Esophagus squamous epithelium (tissue), 5 donors: ENCODE measurements at regions not wholly inside any gene's neighbourhood (a gene's known extent, or its start where the extent isn't known, plus 50 kb on each side); places are given as distances from the start of the nearest gene placed in this dataset.

ENCODE experiments used
- DNase-seq: peaks from one replicate; lab custom pipeline; 2025; lab: John Stamatoyannopoulos, UW
- H3K27ac ChIP-seq, 4 donors: fragments of 200-600 bp; sonication (generic); one replicate each; pipeline ENCODE4 v1.5.1; 2016 to 2019; ENCODE audit warnings: mild to moderate bottlenecking in 1 of 4
- H3K27me3 ChIP-seq, 4 donors: fragments of 200-600 bp; sonication (generic); 1 replicate in 3 of 4; 2 replicates in 1 of 4; pipeline versions ENCODE4 v1.5.1 to v1.6.0; 2017 to 2021; ENCODE audit warnings: antibody characterized with exemption in 1 of 4
- H3K36me3 ChIP-seq, 3 donors: fragments of 200-600 bp; sonication (generic); one replicate each; pipeline ENCODE4 v1.5.1; 2016 to 2019
- H3K4me1 ChIP-seq, 3 donors: fragments of 200-600 bp; sonication (generic); one replicate each; pipeline ENCODE4 v1.5.1; 2017 to 2019
- H3K4me3 ChIP-seq, 4 donors: fragments of 200-600 bp; sonication (generic); 1 replicate in 3 of 4; 2 replicates in 1 of 4; pipeline ENCODE4 v1.5.1; 2016 to 2019; ENCODE audit warnings: mild to moderate bottlenecking in 2 of 4, moderate library complexity in 1 of 4
- H3K9me3 ChIP-seq, 3 donors: fragments of 200-600 bp; sonication (generic); one replicate each; pipeline ENCODE4 v1.5.1; 2016 to 2019
- POLR2A ChIP-seq, 4 donors: fragments of 450-650 bp; IDR thresholded peaks; one replicate each; pipeline ENCODE4 v1.6.1; 2017; ENCODE audit warnings: antibody characterized with exemption in 4 of 4, mild to moderate bottlenecking in 4 of 4, moderate library complexity in 3 of 4
- whole genome bisulfite sequencing, 2 donors: methylation state at CpG; one replicate each; pipeline ENCODE4 v1.1.5; 2018; 5-methylcytosine and 5-hydroxymethylcytosine counted together
- intact Hi-C: fragments of 100-400 bp; cut with DNase I; formaldehyde crosslinking; loops from one replicate; pipeline ENCODE4 v1.15.0; 2022
- TF ChIP-seq, protein P1 (sequence below), 6 experiments: fragments of 450-650 bp in 4 of 6; fragments of 200-600 bp in 2 of 6; sonication (generic) in 2 of 6; IDR thresholded peaks; one replicate each; pipeline ENCODE4 v1.5.1; 2016 to 2019; ENCODE audit warnings: antibody characterized with exemption in 6 of 6, mild to moderate bottlenecking in 4 of 6, moderate library complexity in 4 of 6
- donor health status: DM: yes; HTN: yes; CAD: no.

DNA sequence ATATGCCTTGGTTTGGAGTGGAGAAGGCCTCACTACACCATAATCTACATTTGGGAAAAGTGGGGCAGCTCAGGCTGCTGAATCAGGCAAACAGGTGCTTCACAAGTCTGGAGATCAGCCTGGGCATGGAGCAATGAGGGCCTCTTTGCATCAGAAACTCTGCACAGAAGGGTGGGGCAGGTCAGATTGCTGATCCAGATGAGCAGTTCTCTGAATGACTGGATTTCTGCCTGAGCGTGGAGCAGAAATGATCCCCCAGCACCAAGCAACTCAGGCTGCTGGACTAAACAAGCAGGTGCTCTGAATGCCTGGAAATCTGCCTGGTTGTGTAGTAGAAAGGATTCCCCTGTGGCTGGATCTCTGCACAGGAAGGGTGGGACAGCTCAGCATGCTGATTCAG is 605.3 kb upstream of the ZNF804A start:
- Histone ChIP-seq H3K27me3 (no peaks in the 10 kb centered on the region), H3K4me3 (no peak overlapping the region), H3K27ac (no peak overlapping the region), H3K36me3 (no peaks in the 10 kb centered on the region), H3K4me1 (no peaks in the 10 kb centered on the region), H3K9me3 (no peaks in the 10 kb centered on the region)
- TF ChIP-seq POLR2A (IDR thresholded peaks at IDR 0.05): no peak
- TF ChIP-seq, protein P1, sequence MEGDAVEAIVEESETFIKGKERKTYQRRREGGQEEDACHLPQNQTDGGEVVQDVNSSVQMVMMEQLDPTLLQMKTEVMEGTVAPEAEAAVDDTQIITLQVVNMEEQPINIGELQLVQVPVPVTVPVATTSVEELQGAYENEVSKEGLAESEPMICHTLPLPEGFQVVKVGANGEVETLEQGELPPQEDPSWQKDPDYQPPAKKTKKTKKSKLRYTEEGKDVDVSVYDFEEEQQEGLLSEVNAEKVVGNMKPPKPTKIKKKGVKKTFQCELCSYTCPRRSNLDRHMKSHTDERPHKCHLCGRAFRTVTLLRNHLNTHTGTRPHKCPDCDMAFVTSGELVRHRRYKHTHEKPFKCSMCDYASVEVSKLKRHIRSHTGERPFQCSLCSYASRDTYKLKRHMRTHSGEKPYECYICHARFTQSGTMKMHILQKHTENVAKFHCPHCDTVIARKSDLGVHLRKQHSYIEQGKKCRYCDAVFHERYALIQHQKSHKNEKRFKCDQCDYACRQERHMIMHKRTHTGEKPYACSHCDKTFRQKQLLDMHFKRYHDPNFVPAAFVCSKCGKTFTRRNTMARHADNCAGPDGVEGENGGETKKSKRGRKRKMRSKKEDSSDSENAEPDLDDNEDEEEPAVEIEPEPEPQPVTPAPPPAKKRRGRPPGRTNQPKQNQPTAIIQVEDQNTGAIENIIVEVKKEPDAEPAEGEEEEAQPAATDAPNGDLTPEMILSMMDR (IDR thresholded peaks at IDR 0.05): no peak
- DNase-seq: no peak
- intact Hi-C loops: no loop called here
- WGBS, 2 donors: 75% methylated on average over 1 of the region's 1 CpG; no CpG with 5 or more reads in 1 of the 2 donors

DNA sequence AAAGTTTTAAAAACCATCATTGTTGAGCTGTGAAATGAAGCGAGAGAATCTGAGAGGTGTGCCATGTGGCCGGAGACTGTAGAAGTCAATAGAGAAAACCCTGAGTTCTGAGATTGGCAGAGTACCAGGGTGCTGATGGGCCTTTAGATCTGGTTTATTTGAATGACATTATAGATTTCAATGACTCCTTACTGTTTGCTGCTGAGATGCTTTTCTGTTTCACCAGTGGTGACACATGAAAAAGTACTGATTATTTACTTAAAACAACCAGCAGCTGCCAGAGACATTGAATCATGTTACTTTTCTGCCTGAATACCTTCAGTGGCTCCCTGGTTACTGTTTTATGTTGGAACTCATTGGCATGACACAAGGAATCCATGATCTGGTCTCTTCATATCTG is 602.7 kb upstream of the ZNF804A start:
- intact Hi-C loops: no loop called here
- 80 to 84% methylated on average over 2 of the region's 2 CpGs for whole genome bisulfite sequencing, 2 donors
- no peak for DNase-seq
- Histone ChIP-seq H3K36me3 (no peaks in the 10 kb centered on the region), H3K9me3 (no peaks in the 10 kb centered on the region), H3K27me3 (no peaks in the 10 kb centered on the region), H3K4me1 (no peaks in the 10 kb centered on the region), H3K4me3 (no peak overlapping the region), H3K27ac (no peak overlapping the region)
- TF ChIP-seq, protein P1 (IDR thresholded peaks at IDR 0.05): no peak
- TF ChIP-seq POLR2A (IDR thresholded peaks at IDR 0.05): no peak

DNA sequence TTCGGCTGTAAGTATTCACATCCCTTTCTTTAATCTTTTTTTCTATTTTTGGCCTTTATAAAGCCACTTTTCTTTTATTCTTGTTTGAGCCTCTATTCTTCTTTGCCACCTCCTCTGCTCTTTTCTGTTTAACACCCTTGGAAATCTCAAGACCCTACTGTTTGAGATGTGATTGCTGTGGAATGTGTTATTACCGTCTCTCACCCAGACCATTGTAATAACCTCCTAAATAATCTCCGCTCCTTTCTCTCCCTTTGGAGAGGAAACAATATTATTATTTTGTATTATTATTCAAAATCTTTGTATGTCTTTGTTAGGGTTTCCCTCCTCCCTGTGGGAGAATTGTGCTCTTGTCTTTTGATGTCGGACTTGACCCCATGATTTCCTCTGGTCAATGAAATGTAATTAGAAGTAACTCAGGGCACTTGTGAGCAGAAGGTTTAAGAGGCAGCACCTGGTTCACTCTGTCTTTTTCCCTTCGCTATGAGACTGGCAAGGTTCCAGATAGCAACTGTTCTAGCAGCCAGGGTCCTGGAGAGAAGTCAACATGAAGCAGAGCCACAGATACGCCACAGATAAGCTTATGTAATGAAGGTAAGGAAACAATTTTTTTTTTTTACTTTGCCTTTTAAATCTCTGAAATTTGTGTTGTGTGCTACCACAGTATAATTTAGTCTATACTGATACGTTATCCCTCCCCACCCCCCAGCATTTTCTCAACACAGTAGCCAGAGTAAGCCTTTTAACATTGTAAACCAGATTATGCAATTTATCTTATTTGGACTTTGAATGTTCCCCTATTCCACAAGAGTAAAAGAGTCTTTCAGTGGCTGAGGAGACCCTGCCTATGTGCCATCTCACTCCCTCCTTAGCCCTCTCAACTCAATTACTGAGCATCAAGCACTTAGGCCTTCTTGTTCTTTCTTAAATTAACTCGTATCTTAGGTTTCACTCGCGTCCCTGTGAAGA is 601.2 kb upstream of the ZNF804A start:
- Histone ChIP-seq H3K4me3 (no peak overlapping the region), H3K27me3 (no peaks in the 10 kb centered on the region), H3K9me3 (no peaks in the 10 kb centered on the region), H3K36me3 (no peaks in the 10 kb centered on the region), H3K4me1 (no peaks in the 10 kb centered on the region), H3K27ac (no peak overlapping the region)
- WGBS, 2 donors: 75 to 77% methylated on average over 10 of the region's 10 CpGs
- intact Hi-C loops: no loop called here
- no peak for TF ChIP-seq POLR2A (IDR thresholded peaks at IDR 0.05)
- TF ChIP-seq, protein P1 (IDR thresholded peaks at IDR 0.05): no peak
- DNase-seq: no peak

DNA sequence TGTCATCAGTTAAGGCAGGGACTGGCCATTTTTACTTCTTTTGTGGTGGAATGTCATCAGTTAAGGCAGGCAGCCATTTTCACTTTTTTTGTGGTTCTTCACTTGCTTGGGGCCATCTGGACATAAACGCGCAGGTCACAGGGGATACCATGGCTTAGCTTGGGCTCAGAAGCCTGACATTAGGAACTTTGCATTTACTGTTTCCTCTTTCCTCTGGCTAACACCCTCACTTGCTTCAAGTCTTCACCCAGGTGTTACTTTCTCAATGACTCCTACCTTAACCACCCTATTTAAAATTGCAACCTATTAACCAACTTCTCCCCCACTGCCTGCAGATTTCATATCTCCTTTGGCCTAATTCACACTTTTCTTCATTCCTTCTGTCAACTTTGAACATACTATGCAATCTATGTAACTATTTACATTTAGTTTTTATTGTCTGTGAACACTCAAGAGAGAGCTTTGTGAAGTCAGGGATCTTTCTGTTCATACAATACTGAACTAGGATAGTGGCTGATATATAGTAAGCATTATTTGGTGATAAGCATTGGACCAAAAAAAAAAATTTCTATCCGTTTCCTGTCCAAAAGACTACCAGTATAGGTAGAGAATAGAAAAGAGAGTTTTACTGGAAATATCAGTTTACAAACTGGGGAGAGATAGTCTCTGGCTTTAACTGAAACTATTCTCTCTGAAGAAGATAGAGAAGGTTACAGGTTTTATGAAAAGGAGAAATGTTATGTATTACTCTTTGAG is 600.1 kb upstream of the ZNF804A start:
- intact Hi-C loops: no loop called here

More for the DNA sequence above, 600.1 kb upstream of the ZNF804A start:
- Histone ChIP-seq H3K4me3 (no peak overlapping the region), H3K4me1 (no peaks in the 10 kb centered on the region), H3K9me3 (no peaks in the 10 kb centered on the region), H3K36me3 (no peaks in the 10 kb centered on the region), H3K27me3 (no peaks in the 10 kb centered on the region), H3K27ac (no peak overlapping the region)
- DNase-seq: no peak
- 77 to 78% methylated on average over 3 of the region's 3 CpGs for WGBS, 2 donors
- TF ChIP-seq, protein P1 (IDR thresholded peaks at IDR 0.05): no peak
- TF ChIP-seq POLR2A (IDR thresholded peaks at IDR 0.05): no peak
